Stimulated activated naive CD8-positive, alpha-beta T cell treated with anti-CD3 and anti-CD28 coated beads, Interleukin-15, amount 100 ng/mL, for 72 hours (primary cell): ENCODE measurements at regions not wholly inside any gene's neighbourhood (a gene's known extent, or its start where the extent isn't known, plus 50 kb on each side); places are given as distances from the start of the nearest gene placed in this dataset.

Experiments
- ATAC-seq: fragments of 150-1000 bp; cut with Tn5 transposase; 2 replicates; pipeline ENCODE4 v1.10.0; 2021; ENCODE audit warnings: mild to moderate bottlenecking, moderate library complexity
- DNase-seq, 2 donors: peaks; one replicate each; pipeline ENCODE4 v3.0.0; 2021 to 2022
- H3K27ac Mint-ChIP-seq, 2 donors: one replicate each; pipeline ENCODE4 v1.8.0; 2022; ENCODE audit warnings: mild to moderate bottlenecking in 2 of 2, mixed read lengths in 2 of 2, moderate library complexity in 2 of 2
- H3K27me3 Mint-ChIP-seq: one replicate; pipeline ENCODE4 v1.8.0; 2022; ENCODE audit warnings: mixed read lengths
- H3K4me1 Mint-ChIP-seq: one replicate; pipeline ENCODE4 v1.8.0; 2022; ENCODE audit warnings: mild to moderate bottlenecking, mixed read lengths
- H3K4me3 Mint-ChIP-seq, 2 donors: one replicate each; pipeline ENCODE4 v1.8.0; 2022; ENCODE audit warnings: mild to moderate bottlenecking in 2 of 2, mixed read lengths in 2 of 2, moderate library complexity in 1 of 2
- H3K9me3 Mint-ChIP-seq, 2 donors: one replicate each; pipeline ENCODE4 v1.8.0; 2022; ENCODE audit warnings: mixed read lengths in 2 of 2

GRCh38 chr13:84362777-84363176 lies 480.5 kb upstream of the SLITRK1 start:
- ATAC-seq (no peak), DNase-seq (no peak)
- H3K27me3 Mint-ChIP-seq = no peaks in the 10 kb centered on the region
- no peak overlapping the region for H3K27ac Mint-ChIP-seq
- H3K9me3 Mint-ChIP-seq = no peaks in the 10 kb centered on the region
- no peak overlapping the region for H3K4me3 Mint-ChIP-seq
- no peaks in the 10 kb centered on the region for H3K4me1 Mint-ChIP-seq

GRCh38 chr13:84360822-84361221 lies 478.5 kb upstream of the SLITRK1 start:
- no peak overlapping the region for H3K27ac Mint-ChIP-seq
- ATAC-seq (no peak), DNase-seq (no peak)
- H3K4me3 Mint-ChIP-seq = no peak overlapping the region
- H3K27me3 Mint-ChIP-seq = no peaks in the 10 kb centered on the region
- H3K4me1 Mint-ChIP-seq = no peaks in the 10 kb centered on the region
- no peaks in the 10 kb centered on the region for H3K9me3 Mint-ChIP-seq

DNA sequence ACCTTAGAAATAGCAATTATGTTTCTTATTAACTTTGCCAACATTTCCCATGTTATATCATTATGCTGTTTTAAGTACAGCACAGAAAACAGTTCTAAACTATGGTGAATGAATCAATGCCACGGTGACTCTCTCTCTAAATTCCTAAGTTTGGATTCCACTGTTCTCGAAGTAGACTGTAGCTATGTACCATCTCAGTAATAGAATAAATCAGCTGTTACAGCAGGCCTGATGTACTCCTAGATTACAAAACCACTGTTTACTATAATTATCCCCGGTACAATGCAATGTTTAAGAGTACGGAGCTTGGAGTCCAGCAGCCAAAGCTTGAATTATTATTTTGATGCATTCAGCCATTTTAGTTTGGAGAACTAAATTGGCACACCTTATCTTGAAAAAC lies 476.3 kb upstream of the SLITRK1 start:
- H3K4me3 Mint-ChIP-seq = no peak overlapping the region
- no peaks in the 10 kb centered on the region for H3K9me3 Mint-ChIP-seq
- DNase-seq = no peak
- H3K27ac Mint-ChIP-seq = no peak overlapping the region
- ATAC-seq = no peak
- no peaks in the 10 kb centered on the region for H3K4me1 Mint-ChIP-seq
- no peaks in the 10 kb centered on the region for H3K27me3 Mint-ChIP-seq

- no peak overlapping the region for H3K27ac Mint-ChIP-seq
Measured at GRCh38 chr13:84352946-84353345, 470.7 kb upstream of the SLITRK1 start.

GRCh38 chr13:84339456-84339855 lies 457.2 kb upstream of the SLITRK1 start:
- no peak overlapping the region for H3K4me3 Mint-ChIP-seq
- no peak overlapping the region for H3K27ac Mint-ChIP-seq
- ATAC-seq (no peak), DNase-seq (no peak)
- H3K4me1 Mint-ChIP-seq = no peaks in the 10 kb centered on the region
- peaks cover 0 to 1% of the 10 kb centered on the region in 2 donors for H3K9me3 Mint-ChIP-seq
- no peaks in the 10 kb centered on the region for H3K27me3 Mint-ChIP-seq

More at GRCh38 chr13:84352946-84353345, 470.7 kb upstream of the SLITRK1 start:
- no peaks in the 10 kb centered on the region for H3K4me1 Mint-ChIP-seq
- ATAC-seq = no peak
- no peaks in the 10 kb centered on the region for H3K27me3 Mint-ChIP-seq
- H3K9me3 Mint-ChIP-seq = peaks cover 0 to 8% of the 10 kb centered on the region in 2 donors
- H3K4me3 Mint-ChIP-seq = no peak overlapping the region
- DNase-seq = no peak

- DNase-seq = no peak
- no peak for ATAC-seq
- H3K9me3 Mint-ChIP-seq = no peaks in the 10 kb centered on the region
- H3K4me3 Mint-ChIP-seq = no peak overlapping the region
- H3K4me1 Mint-ChIP-seq = no peaks in the 10 kb centered on the region
- H3K27me3 Mint-ChIP-seq = no peaks in the 10 kb centered on the region
- no peak overlapping the region for H3K27ac Mint-ChIP-seq
Measured at GRCh38 chr13:84332346-84332745, 450.1 kb upstream of the SLITRK1 start.

DNA sequence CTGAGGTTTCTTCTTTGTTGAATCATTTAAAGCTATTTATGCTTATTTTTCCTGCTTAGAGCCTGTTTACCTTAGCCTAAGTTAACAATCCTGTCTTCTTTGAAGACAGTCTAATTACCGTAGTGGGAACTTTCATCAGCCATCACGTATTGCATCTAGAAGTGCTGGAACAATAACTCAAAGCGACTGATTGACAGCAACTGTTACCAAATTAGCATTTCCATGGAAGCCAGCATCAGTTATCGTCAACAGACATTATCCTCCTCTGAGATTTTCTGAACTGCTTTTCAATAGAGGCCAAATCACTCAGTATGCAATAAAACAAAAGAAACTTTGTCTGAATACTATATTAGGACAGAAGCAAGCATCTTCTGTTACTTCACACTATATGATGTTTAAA lies 433.3 kb upstream of the SLITRK1 start:
- H3K9me3 Mint-ChIP-seq = no peaks in the 10 kb centered on the region
- no peak overlapping the region for H3K27ac Mint-ChIP-seq
- no peaks in the 10 kb centered on the region for H3K4me1 Mint-ChIP-seq
- ATAC-seq (no peak), DNase-seq (no peak)
- no peaks in the 10 kb centered on the region for H3K27me3 Mint-ChIP-seq
- no peak overlapping the region for H3K4me3 Mint-ChIP-seq

- Mint-ChIP-seq H3K27ac (no peak overlapping the region), H3K27me3 (no peaks in the 10 kb centered on the region), H3K4me1 (no peaks in the 10 kb centered on the region), H3K4me3 (no peak overlapping the region), H3K9me3 (no peaks in the 10 kb centered on the region)
- DNase-seq = no peak
- ATAC-seq = no peak
Measured at GRCh38 chr13:84303035-84303434, 420.8 kb upstream of the SLITRK1 start.

GRCh38 chr13:84297251-84297650 lies 415.0 kb upstream of the SLITRK1 start:
- ATAC-seq (no peak), DNase-seq (no peak)
- Mint-ChIP-seq H3K27ac (no peak overlapping the region), H3K4me1 (no peaks in the 10 kb centered on the region), H3K4me3 (no peak overlapping the region), H3K27me3 (no peaks in the 10 kb centered on the region), H3K9me3 (no peaks in the 10 kb centered on the region)

DNA sequence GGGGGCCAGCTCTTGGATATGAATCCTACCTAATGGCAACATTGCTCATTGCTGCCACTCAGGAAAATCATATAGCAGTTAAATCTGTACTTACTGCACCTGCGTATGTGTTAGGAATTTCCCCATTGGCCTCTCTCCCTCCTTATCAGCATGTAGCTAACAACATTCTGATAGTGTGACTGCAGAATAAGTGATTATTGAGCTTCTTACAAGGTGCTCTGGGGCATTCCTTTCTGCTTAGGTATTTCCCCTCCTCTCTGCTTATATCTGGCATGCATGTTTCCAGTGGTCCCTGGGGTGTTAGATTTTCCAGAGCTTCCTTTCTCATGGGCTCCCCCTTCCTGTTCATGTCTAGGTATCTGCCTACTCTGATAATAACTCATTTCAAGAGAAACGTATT lies 414.1 kb upstream of the SLITRK1 start:
- no peak for ATAC-seq
- no peak overlapping the region for H3K27ac Mint-ChIP-seq

DNA sequence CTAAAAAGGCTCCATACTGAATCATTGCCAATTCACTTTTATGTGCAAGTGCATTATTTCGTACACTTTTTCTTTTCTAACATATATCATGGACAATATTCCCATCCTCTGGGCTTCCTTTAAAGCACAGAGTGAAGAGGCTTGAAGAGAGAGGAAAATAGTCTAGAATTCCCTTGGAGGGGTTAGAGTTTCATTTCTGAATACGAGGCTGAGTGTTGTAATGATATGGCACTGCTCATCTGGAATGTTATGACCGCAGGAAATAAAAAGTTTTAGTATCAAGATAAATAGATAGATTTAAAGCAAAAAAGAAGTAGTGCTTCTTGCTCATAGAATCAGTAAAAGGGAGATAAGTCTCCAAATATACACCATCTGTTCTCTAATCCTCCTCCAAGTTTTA lies 412.3 kb upstream of the SLITRK1 start:
- DNase-seq = no peak
- no peak for ATAC-seq
- Mint-ChIP-seq H3K27ac (no peak overlapping the region), H3K27me3 (no peaks in the 10 kb centered on the region), H3K4me3 (no peak overlapping the region), H3K4me1 (no peaks in the 10 kb centered on the region), H3K9me3 (no peaks in the 10 kb centered on the region)

More for the DNA sequence above, 414.1 kb upstream of the SLITRK1 start:
- DNase-seq = no peak
- Mint-ChIP-seq H3K9me3 (no peaks in the 10 kb centered on the region), H3K4me1 (no peaks in the 10 kb centered on the region), H3K4me3 (no peak overlapping the region), H3K27me3 (no peaks in the 10 kb centered on the region)

DNA sequence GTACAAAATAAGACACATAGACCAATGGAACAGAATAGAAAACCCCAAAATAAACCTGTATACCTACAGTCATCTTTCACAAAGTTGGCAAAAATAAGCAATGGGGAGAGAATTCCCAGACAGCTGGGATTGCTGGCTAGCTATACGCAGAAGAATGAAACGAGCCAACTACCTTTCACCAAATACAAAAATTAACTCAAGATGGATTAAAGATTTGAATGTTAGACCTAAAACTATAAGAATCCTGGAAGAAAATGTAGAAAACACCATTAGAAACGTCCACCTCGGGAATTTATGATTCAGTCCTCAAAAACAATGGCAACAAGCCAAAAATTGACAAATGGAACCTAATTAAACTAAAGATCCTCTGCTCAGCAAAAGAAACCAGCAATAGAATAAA lies 408.1 kb upstream of the SLITRK1 start:
- ATAC-seq = no peak
- no peaks in the 10 kb centered on the region for H3K9me3 Mint-ChIP-seq

GRCh38 chr13:84279166-84279565 lies 396.9 kb upstream of the SLITRK1 start:
- H3K4me3 Mint-ChIP-seq = no peak overlapping the region
- no peaks in the 10 kb centered on the region for H3K4me1 Mint-ChIP-seq
- no peak overlapping the region for H3K27ac Mint-ChIP-seq
- no peaks in the 10 kb centered on the region for H3K27me3 Mint-ChIP-seq
- H3K9me3 Mint-ChIP-seq = no peaks in the 10 kb centered on the region
- DNase-seq (no peak), ATAC-seq (no peak)

More for the DNA sequence above, 408.1 kb upstream of the SLITRK1 start:
- Mint-ChIP-seq H3K27ac (no peak overlapping the region), H3K27me3 (no peaks in the 10 kb centered on the region), H3K4me3 (no peak overlapping the region), H3K4me1 (no peaks in the 10 kb centered on the region)
- DNase-seq = no peak

DNA sequence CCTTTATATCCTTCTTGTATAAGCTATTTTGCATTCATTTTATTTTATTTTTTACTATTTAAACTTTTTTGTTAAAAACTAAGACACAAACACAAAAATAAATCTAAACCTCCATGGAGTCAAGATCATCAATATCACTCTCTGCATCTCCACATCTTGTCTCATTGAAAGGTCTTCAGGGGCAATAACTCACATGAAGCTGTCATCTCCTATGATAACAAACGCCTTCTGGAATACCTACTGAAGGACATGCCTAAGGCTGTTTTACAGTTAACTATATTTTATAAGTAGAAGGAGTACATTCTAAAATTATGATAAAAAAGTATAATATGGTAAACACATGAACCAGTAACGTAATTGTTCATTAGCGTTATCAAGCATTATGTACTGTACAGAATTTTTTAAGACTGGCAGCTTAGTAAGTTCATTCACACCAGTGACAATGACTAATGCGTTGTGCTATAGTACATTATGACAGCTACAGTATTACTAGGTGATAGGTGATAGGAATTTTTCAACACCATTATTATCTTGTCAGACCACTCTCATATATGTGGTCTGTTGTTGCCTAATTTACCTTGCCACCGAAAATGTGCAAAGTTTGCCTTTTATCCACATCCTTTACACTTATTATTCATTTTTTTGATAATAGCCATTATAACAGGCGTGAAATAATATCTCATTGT lies 390.7 kb upstream of the SLITRK1 start:
- DNase-seq (no peak), ATAC-seq (no peak)
- H3K4me1 Mint-ChIP-seq = no peaks in the 10 kb centered on the region
- no peak overlapping the region for H3K27ac Mint-ChIP-seq
- H3K27me3 Mint-ChIP-seq = no peaks in the 10 kb centered on the region
- no peaks in the 10 kb centered on the region for H3K9me3 Mint-ChIP-seq
- no peak overlapping the region for H3K4me3 Mint-ChIP-seq

DNA sequence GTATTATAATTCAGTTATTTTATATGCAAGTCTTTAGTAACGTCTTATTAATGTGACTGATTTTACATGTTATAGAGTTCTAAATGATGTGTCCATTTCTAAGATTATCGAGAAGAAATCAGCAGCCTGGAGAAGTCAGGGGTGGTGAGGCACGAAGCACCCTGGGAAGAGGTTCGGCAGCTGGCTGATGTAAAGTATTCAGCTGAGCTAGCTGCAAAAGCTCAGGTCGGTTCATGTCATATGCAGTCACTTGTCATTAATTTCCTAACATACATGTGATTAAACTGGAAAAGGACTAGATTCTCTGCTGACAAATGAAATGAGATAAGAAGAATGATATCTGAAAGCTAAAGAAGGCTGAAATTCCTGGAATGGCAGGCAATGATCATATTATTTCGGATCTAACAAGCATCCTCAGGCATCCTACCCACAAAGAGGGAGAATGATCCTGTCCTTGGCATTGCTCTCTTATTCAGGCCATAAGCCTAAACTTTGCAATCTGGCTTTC lies 383.0 kb upstream of the SLITRK1 start:
- Mint-ChIP-seq H3K9me3 (no peaks in the 10 kb centered on the region), H3K27me3 (no peaks in the 10 kb centered on the region), H3K4me3 (no peak overlapping the region), H3K4me1 (no peaks in the 10 kb centered on the region), H3K27ac (no peak overlapping the region)
- no peak for DNase-seq
- no peak for ATAC-seq

DNA sequence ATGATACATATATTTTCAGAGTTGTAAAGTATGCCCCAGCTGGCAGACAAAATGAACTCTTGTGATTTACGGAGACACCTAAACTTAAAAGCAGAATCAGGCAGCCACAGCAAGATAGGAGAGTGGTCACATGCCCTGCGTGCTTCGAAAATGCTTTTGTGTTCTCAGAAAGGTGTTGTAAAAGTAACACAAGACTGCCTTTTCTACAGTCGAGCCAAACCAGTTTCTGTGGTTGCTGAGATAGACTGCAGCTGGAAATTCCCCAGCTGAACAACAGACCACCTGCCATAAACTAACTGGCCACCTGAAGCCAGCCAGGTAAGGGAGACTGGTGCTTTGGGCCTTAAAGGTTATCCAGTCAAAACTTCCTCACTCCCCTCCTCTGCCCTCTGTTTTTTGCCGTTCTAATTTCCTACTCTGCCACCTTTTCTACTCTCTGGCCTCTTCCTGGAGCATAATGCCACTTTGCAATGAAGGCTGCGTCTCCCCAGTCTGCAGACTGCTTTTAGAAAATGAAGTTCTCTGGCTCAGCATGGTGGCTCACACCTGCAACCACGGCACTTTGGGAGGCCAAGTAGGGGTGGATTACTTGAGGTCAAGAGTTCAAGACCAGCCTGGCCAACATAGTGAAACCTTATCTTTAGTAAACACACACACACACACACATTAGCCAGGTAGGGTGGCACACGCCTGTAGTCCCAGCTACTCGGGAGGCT lies 381.2 kb upstream of the SLITRK1 start:
- ATAC-seq (no peak), DNase-seq (no peak)
- Mint-ChIP-seq H3K4me1 (no peaks in the 10 kb centered on the region), H3K4me3 (no peak overlapping the region), H3K9me3 (no peaks in the 10 kb centered on the region), H3K27ac (no peak overlapping the region), H3K27me3 (no peaks in the 10 kb centered on the region)
